ENCODE measurements at regions not wholly inside any gene's neighbourhood (a gene's known extent, or its start where the extent isn't known, plus 50 kb on each side); places are given as distances from the start of the nearest gene placed in this dataset.

DNA sequence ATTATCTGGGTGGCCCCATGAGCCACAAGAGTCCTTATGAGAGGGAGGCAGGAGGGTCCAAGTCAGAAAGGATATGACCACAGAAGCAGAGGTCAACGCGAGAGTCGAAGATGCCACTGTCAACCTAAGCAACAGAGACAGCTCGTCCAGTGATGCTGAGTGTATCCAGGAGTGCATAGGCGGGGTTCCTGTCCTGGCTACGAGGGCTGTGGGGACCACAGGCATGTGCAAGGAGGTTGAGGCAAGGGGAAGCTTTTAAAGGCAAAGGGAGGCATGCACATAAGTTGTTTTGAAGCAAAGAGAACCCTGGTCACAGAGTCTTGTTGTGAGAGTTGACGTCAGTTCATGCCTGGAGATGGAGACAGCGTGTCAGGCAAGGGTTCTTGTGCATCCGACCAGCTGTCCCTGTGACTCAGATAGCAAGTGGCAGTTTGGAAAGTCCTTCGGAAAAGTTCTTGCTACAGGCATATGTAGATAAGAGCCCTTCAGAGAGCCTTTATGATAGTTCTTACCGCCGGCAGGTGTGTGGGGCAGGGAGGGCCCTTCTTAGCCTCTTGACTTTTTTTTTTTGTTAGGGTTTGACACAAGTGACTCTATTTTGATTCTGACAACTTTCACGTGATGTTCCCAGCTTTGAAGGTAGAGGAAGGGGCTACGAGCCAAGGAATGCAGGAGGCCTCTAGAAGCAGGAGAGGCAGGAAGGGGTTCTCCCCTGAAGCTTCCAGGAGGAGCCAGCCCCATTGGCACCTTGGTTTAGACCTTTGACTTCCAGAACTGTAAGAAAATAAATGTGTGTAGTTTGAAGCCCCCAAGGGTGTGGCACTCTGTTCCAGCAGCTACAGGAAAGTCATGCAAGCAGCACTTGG is 66.0 kb upstream of the FCN1 start (continued):
- TF ChIP-seq, protein P1, sequence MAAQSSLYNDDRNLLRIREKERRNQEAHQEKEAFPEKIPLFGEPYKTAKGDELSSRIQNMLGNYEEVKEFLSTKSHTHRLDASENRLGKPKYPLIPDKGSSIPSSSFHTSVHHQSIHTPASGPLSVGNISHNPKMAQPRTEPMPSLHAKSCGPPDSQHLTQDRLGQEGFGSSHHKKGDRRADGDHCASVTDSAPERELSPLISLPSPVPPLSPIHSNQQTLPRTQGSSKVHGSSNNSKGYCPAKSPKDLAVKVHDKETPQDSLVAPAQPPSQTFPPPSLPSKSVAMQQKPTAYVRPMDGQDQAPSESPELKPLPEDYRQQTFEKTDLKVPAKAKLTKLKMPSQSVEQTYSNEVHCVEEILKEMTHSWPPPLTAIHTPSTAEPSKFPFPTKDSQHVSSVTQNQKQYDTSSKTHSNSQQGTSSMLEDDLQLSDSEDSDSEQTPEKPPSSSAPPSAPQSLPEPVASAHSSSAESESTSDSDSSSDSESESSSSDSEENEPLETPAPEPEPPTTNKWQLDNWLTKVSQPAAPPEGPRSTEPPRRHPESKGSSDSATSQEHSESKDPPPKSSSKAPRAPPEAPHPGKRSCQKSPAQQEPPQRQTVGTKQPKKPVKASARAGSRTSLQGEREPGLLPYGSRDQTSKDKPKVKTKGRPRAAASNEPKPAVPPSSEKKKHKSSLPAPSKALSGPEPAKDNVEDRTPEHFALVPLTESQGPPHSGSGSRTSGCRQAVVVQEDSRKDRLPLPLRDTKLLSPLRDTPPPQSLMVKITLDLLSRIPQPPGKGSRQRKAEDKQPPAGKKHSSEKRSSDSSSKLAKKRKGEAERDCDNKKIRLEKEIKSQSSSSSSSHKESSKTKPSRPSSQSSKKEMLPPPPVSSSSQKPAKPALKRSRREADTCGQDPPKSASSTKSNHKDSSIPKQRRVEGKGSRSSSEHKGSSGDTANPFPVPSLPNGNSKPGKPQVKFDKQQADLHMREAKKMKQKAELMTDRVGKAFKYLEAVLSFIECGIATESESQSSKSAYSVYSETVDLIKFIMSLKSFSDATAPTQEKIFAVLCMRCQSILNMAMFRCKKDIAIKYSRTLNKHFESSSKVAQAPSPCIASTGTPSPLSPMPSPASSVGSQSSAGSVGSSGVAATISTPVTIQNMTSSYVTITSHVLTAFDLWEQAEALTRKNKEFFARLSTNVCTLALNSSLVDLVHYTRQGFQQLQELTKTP (IDR thresholded peaks at IDR 0.05; ENCODE audit: low read depth in 1 of 2, partially characterized antibody in 2 of 2): no peak
- TF ChIP-seq THRAP3 (IDR thresholded peaks at IDR 0.05; ENCODE audit: borderline replicate concordance) (no peak), HDAC3 (IDR thresholded peaks at IDR 0.05; ENCODE audit: borderline replicate concordance, partially characterized antibody) (no peak)
